Right cardiac atrium (tissue), 5 donors: ENCODE measurements at regions not wholly inside any gene's neighbourhood (a gene's known extent, or its start where the extent isn't known, plus 50 kb on each side); places are given as distances from the start of the nearest gene placed in this dataset.

Experiments
- ATAC-seq, 2 donors: fragments of 200-7000 bp; cut with Tn5 transposase; one replicate each; pipeline versions ENCODE4 v1.8.0 to v1.9.1; 2020; ENCODE audit warnings: moderate library complexity in 2 of 2, mild to moderate bottlenecking in 1 of 2
- DNase-seq, 3 donors: peaks; one replicate each; pipeline ENCODE4 v3.0.0-alpha.2; 2020
- H3K27ac ChIP-seq: one replicate; pipeline ENCODE4 v1.5.1; 2013; ENCODE audit warnings: mild to moderate bottlenecking, low read length, control low read depth, moderate library complexity
- H3K27me3 ChIP-seq: one replicate; pipeline ENCODE4 v1.6.1; 2013; ENCODE audit not compliant: control insufficient read depth, insufficient read depth
- H3K4me1 ChIP-seq: one replicate; pipeline ENCODE4 v1.6.1; 2013; ENCODE audit warnings: low read length; ENCODE audit not compliant: control insufficient read depth, insufficient read depth
- H3K4me3 ChIP-seq: one replicate; pipeline ENCODE4 v1.5.1; 2013; ENCODE audit warnings: low read length, control low read depth
- H3K9me3 ChIP-seq: one replicate; pipeline ENCODE4 v1.6.1; 2013; ENCODE audit warnings: low read length; ENCODE audit not compliant: control insufficient read depth
- WGBS: extraction: QIAGEN DNeasy Blood & Tissue Kit; methylation state at CpG from one replicate; pipeline ENCODE4 v1.1.7; 2013; 5-methylcytosine and 5-hydroxymethylcytosine counted together
- intact Hi-C, 4 donors: fragments of 100-400 bp; cut with DNase I; formaldehyde crosslinking; loops; one replicate each; pipeline versions ENCODE4 v1.11.0 to v1.14.0; 2022 to 2023
- donor health status: healthy with polysubstance abuse.
- donor health status: DM: no; HTN: yes; CAD: no.
- donor health status: DM: no; HTN: no; CAD: no.
- donor health status: DM: no; HTN: yes; CAD: no; lungs with severe emphysema.
- donor health status: DM: yes; HTN: yes; CAD: no.

GRCh38 chr20:54324652-54325285 lies 116.9 kb downstream of the PFDN4 start:
- ATAC-seq (no peak), DNase-seq (no peak)
- H3K27me3 ChIP-seq = no peaks in the 10 kb centered on the region
- H3K4me1 ChIP-seq = peaks cover 2% of the 10 kb centered on the region
- WGBS = 84% methylated on average over 3 of the region's 3 CpGs
- no peak overlapping the region for H3K4me3 ChIP-seq
- intact Hi-C loops = no loop called here
- H3K9me3 ChIP-seq = no peaks in the 10 kb centered on the region
- H3K27ac ChIP-seq = no peak overlapping the region

DNA sequence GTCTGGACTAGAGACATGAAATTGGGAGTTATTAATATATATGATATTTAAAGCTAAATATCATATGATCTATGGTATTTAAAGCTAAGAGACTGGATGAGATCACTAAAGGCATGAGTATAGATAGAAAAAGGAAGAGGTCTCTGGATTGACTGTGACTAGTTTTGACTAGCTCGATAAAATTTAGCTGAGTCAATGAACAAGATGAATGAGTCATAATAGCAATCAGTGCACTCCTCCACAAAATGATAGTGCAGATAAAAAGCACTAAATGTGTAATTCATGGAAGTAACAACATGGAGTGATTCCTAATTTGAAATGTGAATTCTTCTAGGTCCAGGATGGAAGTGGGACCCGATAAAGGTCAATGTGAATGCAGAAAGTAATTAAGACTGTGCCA lies 127.4 kb downstream of the PFDN4 start:
- ATAC-seq = no peak
- no peak for DNase-seq
- Histone ChIP-seq H3K9me3 (no peaks in the 10 kb centered on the region), H3K27ac (no peak overlapping the region), H3K4me3 (no peak overlapping the region), H3K27me3 (no peaks in the 10 kb centered on the region), H3K4me1 (no peaks in the 10 kb centered on the region)
- intact Hi-C loops = no loop called here
- WGBS = 81% methylated on average over 2 of the region's 2 CpGs

DNA sequence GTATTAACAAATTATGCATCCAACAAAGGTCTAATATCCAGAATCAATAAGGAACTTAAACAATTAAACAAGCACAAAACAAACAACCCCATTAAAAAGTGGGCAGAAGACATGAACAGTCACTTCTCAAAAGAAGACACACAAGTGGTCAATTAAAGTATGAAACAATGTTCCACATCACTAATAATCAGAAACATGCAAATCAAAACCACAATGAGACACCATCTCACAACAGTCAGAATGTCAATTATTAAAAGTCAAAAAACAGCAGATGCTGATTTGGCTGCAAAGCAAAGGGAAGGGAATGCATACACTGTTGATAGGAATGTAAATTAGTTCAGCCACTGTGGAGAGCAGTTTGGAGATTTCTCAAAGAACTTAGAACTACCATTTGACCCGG lies 129.3 kb downstream of the PFDN4 start:
- H3K4me1 ChIP-seq = no peaks in the 10 kb centered on the region
- H3K9me3 ChIP-seq = no peaks in the 10 kb centered on the region
- no peak for DNase-seq
- H3K4me3 ChIP-seq = no peak overlapping the region
- no peak overlapping the region for H3K27ac ChIP-seq
- intact Hi-C loops = no loop called here
- WGBS = 94% methylated on average over 1 of the region's 1 CpG
- no peak for ATAC-seq
- no peaks in the 10 kb centered on the region for H3K27me3 ChIP-seq

- 67% methylated on average over 7 of the region's 7 CpGs for WGBS
- intact Hi-C loops = no loop called here
- DNase-seq = peak in 1 of 3 donors; percentile 16
Measured at GRCh38 chr20:54339093-54339492, 131.2 kb downstream of the PFDN4 start.

DNA sequence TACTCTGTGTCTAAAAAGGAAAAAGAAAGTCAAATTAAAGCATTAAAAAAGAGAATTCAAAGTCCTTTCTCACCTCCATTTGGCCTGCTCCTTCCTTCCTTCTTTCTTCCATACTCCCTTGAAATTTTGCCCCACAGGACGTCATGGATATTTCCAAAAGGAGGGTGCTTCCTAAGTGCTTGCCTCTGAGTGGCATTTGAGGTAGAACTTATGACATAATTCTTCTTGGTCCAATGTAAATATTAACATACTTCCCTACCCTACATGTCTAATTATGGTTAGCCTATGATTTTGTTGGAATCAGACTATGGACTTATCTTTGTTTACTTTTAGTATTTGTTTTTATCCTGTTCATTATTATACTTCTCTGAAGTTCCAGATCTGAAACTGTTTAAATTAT lies 132.3 kb downstream of the PFDN4 start:
- Histone ChIP-seq H3K4me3 (no peak overlapping the region), H3K27me3 (no peaks in the 10 kb centered on the region), H3K27ac (no peak overlapping the region), H3K4me1 (no peaks in the 10 kb centered on the region), H3K9me3 (no peaks in the 10 kb centered on the region)
- DNase-seq = no peak
- WGBS = 41% methylated on average over 1 of the region's 1 CpG
- intact Hi-C loops = no loop called here
- peak in 1 of 2 donors; percentile 58 for ATAC-seq

More at GRCh38 chr20:54339093-54339492, 131.2 kb downstream of the PFDN4 start:
- Histone ChIP-seq H3K4me3 (no peak overlapping the region), H3K4me1 (no peaks in the 10 kb centered on the region), H3K9me3 (no peaks in the 10 kb centered on the region), H3K27me3 (no peaks in the 10 kb centered on the region), H3K27ac (no peak overlapping the region)
- ATAC-seq = peak in 1 of 2 donors; percentile 77

GRCh38 chr20:54340667-54341081 lies 132.8 kb downstream of the PFDN4 start:
- intact Hi-C loops = no loop called here
- no peaks in the 10 kb centered on the region for H3K27me3 ChIP-seq
- DNase-seq (no peak), ATAC-seq (peak; percentile 47 to 93)
- H3K4me3 ChIP-seq = no peak overlapping the region
- no peaks in the 10 kb centered on the region for H3K4me1 ChIP-seq
- H3K9me3 ChIP-seq = no peaks in the 10 kb centered on the region
- 33% methylated on average over 4 of the region's 4 CpGs for WGBS
- H3K27ac ChIP-seq = no peak overlapping the region

DNA sequence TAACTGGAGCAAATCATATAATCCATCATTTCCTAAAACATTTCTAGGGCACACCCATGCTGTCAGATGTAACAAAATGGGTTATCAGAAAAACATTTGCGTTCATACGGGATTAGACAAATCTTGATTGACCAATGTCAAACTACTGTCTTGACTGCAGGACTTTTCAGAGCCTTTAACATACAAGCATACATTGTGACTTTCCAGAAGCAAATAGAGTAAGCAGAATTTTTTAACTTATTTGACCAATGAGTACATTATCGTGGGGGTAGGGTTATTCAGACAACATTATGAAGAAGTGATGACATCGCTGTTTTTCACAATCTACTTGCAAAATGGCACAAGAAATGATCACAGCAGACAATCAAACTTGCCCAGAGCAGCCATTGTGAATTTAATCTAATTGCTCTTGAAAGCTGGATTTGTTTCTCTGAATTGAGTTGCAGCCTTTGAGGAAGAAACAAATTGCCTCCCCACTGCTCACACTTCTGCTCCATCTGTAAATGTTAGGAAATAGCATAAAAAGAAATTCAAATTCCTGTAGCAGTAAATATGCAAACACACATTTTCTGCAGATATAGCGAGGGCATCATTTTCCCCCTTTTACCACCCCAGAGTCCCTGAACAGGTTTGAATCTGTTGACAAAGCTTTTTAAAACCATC lies 133.0 kb upstream of the DOK5 start:
- no peak overlapping the region for H3K27ac ChIP-seq
- ATAC-seq (no peak), DNase-seq (no peak)
- H3K4me3 ChIP-seq = no peak overlapping the region
- no peaks in the 10 kb centered on the region for H3K4me1 ChIP-seq
- H3K27me3 ChIP-seq = no peaks in the 10 kb centered on the region
- 92% methylated on average over 5 of the region's 5 CpGs for WGBS
- intact Hi-C loops = no loop called here
- no peaks in the 10 kb centered on the region for H3K9me3 ChIP-seq

- H3K27ac ChIP-seq = no peak overlapping the region
- intact Hi-C loops = no loop called here
- no peak overlapping the region for H3K4me3 ChIP-seq
- WGBS = 80% methylated on average over 4 of the region's 4 CpGs
- ATAC-seq (no peak), DNase-seq (no peak)
- H3K9me3 ChIP-seq = no peaks in the 10 kb centered on the region
- no peaks in the 10 kb centered on the region for H3K4me1 ChIP-seq
- H3K27me3 ChIP-seq = no peaks in the 10 kb centered on the region
Measured at GRCh38 chr20:54343099-54343498, 132.3 kb upstream of the DOK5 start.

- DNase-seq (no peak), ATAC-seq (no peak)
- Histone ChIP-seq H3K27me3 (no peaks in the 10 kb centered on the region), H3K9me3 (no peaks in the 10 kb centered on the region), H3K4me1 (no peaks in the 10 kb centered on the region), H3K4me3 (no peak overlapping the region), H3K27ac (no peak overlapping the region)
- intact Hi-C loops = no loop called here
- WGBS = 97% methylated on average over 1 of the region's 1 CpG
Measured at GRCh38 chr20:54343634-54344033, 131.8 kb upstream of the DOK5 start.

GRCh38 chr20:54344832-54345231 lies 130.6 kb upstream of the DOK5 start:
- no peak for DNase-seq
- no peaks in the 10 kb centered on the region for H3K9me3 ChIP-seq
- no peak overlapping the region for H3K4me3 ChIP-seq
- no peak overlapping the region for H3K27ac ChIP-seq
- no peaks in the 10 kb centered on the region for H3K27me3 ChIP-seq
- intact Hi-C loops = no loop called here
- no peaks in the 10 kb centered on the region for H3K4me1 ChIP-seq
- no peak for ATAC-seq
- WGBS = 79% methylated on average over 2 of the region's 2 CpGs

DNA sequence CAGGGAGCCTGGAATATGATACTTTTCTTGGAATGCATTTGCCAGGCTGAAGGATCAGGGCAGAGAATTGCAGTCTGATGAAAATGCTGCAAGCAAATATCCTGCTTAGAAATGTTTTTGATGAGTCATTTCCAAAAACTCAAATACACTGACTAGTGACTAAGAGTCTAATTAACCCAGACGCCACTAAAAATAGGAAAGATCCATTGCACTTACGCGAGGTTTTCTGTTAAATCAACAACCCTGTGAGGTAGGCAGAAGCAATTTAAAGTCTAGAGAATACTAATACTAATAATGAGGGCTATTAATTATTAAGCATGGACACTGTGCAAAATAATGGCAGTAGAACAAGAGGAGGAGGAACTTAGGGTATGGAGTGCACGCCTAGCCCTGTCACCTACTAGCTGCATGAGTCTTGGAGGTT lies 130.1 kb upstream of the DOK5 start:
- DNase-seq = no peak
- Histone ChIP-seq H3K27ac (no peak overlapping the region), H3K4me3 (no peak overlapping the region), H3K4me1 (no peaks in the 10 kb centered on the region), H3K9me3 (no peaks in the 10 kb centered on the region), H3K27me3 (no peaks in the 10 kb centered on the region)
- intact Hi-C loops = no loop called here
- 43% methylated on average over 4 of the region's 4 CpGs for WGBS
- ATAC-seq = peak in 1 of 2 donors; percentile 20
